PC-9 (cell line): ENCODE measurements at regions not wholly inside any gene's neighbourhood (a gene's known extent, or its start where the extent isn't known, plus 50 kb on each side); places are given as distances from the start of the nearest gene placed in this dataset.

Experiments
- BruUV-seq: library from RNA; stranded (reverse); fragments of 400-500 nt; replicated peaks from 2 replicates; lab custom pipeline; 2021; lab: Mats Ljungman, UMichigan
- CTCF ChIA-PET: fragments of 300-600 bp; sonication (Branson Sonifier 250); formaldehyde crosslinking; loops from one replicate; lab custom pipeline; 2022; ENCODE audit warnings: antibody characterized with exemption; lab: Charles Lee
- POLR2A ChIA-PET: fragments of 300-600 bp; sonication (Branson Sonifier 250); formaldehyde crosslinking; loops from one replicate; lab custom pipeline; 2022; ENCODE audit warnings: antibody characterized with exemption; ENCODE audit not compliant: unreplicated experiment; lab: Charles Lee
- DNase-seq, 2 experiments: peaks; one replicate each; pipeline versions ENCODE4 v3.0.0 to v3.0.0-alpha.2; 2015 to 2022; ENCODE audit warnings: mixed read lengths in 1 of 2
- H2AFZ ChIP-seq: fragments of 200-600 bp; sonication (generic); 2 replicates; pipeline ENCODE4 v1.8.1; 2017; ENCODE audit warnings: antibody characterized with exemption
- H3F3A ChIP-seq: fragments of 200-600 bp; sonication (generic); 2 replicates; pipeline ENCODE4 v1.8.1; 2017; ENCODE audit warnings: antibody characterized with exemption, mild to moderate bottlenecking, low read depth; ENCODE audit not compliant: insufficient read depth
- H3K27ac ChIP-seq: fragments of 200-600 bp; sonication (generic); 2 replicates; pipeline ENCODE4 v1.6.1; 2016; ENCODE audit warnings: mixed run types
- H3K27me3 ChIP-seq: fragments of 200-600 bp; sonication (generic); 2 replicates; pipeline ENCODE4 v1.6.1; 2016; ENCODE audit warnings: low read depth, mixed run types; ENCODE audit not compliant: insufficient read depth
- H3K36me3 ChIP-seq: fragments of 200-600 bp; sonication (generic); 2 replicates; pipeline ENCODE4 v1.6.1; 2016; ENCODE audit warnings: low read depth, mixed run types
- H3K4me1 ChIP-seq: fragments of 200-600 bp; sonication (generic); replicated peaks from 2 replicates; pipeline ENCODE4 v1.6.1; 2016; ENCODE audit warnings: mixed run types; ENCODE audit not compliant: insufficient read depth
- H3K4me2 ChIP-seq: fragments of 200-600 bp; sonication (generic); 2 replicates; pipeline ENCODE4 v1.6.1; 2017; ENCODE audit warnings: mixed run types
- H3K4me3 ChIP-seq: fragments of 200-600 bp; sonication (generic); 2 replicates; pipeline ENCODE4 v1.6.1; 2016; ENCODE audit warnings: mixed run types
- H3K79me2 ChIP-seq: fragments of 200-600 bp; sonication (generic); 2 replicates; pipeline ENCODE4 v1.6.1; 2017; ENCODE audit warnings: low read depth, mixed run types
- H3K9me2 ChIP-seq: fragments of 200-600 bp; sonication (generic); 2 replicates; pipeline ENCODE4 v1.8.1; 2017; ENCODE audit warnings: mild to moderate bottlenecking; ENCODE audit not compliant: insufficient read depth
- H3K9me3 ChIP-seq: fragments of 200-600 bp; sonication (generic); 2 replicates; pipeline ENCODE4 v1.8.1; 2016; ENCODE audit warnings: low read depth; ENCODE audit not compliant: insufficient read depth
- H4K20me1 ChIP-seq: fragments of 200-600 bp; sonication (generic); 2 replicates; pipeline ENCODE4 v1.8.1; 2017; ENCODE audit not compliant: insufficient read depth
- EZH2 ChIP-seq: fragments of 200-600 bp; sonication (generic); IDR thresholded peaks from 2 replicates; pipeline ENCODE4 v1.8.0; 2017; ENCODE audit warnings: antibody characterized with exemption, low read depth
- intact Hi-C: fragments of 100-400 bp; cut with micrococcal nuclease; formaldehyde crosslinking; loops from one replicate; pipeline ENCODE4 v1.10.0; 2022; ENCODE audit not compliant: unreplicated experiment
- TF ChIP-seq, protein P1 (sequence below): fragments of 200-600 bp; sonication (generic); conservative IDR thresholded peaks from 2 replicates; pipeline ENCODE4 v1.6.1; 2017; ENCODE audit warnings: mixed run types, antibody characterized with exemption, mild to moderate bottlenecking, moderate library complexity

DNA sequence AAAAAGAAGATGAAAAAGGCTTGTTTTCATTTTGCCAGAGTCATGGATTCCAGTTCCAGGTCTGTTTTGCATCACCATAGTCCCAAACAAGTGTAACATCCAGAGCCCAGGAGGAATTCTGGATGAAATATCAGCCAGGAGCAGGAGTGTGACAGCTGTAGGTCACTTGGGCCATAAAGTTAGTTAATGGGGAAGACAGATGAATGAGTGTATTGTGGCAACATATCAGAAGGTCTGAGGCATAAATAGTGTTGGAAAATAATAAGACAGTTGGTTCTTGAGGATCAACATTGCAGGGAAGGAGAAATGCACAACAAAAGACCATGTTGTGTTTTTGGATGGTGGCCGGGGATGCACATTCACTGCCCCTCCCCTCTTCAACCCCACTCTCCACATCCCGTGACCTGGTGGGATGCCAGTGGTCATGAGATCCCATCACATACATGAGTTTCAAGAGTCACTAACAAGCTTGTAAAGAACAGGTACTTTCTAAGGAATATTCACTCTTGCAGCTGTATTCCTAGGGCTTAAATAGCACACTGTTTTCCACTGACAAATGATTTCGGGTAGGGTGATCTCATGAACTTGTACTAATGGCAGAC, 83.1 kb upstream of the IGFBP7 start:
- TF ChIP-seq, protein P1, sequence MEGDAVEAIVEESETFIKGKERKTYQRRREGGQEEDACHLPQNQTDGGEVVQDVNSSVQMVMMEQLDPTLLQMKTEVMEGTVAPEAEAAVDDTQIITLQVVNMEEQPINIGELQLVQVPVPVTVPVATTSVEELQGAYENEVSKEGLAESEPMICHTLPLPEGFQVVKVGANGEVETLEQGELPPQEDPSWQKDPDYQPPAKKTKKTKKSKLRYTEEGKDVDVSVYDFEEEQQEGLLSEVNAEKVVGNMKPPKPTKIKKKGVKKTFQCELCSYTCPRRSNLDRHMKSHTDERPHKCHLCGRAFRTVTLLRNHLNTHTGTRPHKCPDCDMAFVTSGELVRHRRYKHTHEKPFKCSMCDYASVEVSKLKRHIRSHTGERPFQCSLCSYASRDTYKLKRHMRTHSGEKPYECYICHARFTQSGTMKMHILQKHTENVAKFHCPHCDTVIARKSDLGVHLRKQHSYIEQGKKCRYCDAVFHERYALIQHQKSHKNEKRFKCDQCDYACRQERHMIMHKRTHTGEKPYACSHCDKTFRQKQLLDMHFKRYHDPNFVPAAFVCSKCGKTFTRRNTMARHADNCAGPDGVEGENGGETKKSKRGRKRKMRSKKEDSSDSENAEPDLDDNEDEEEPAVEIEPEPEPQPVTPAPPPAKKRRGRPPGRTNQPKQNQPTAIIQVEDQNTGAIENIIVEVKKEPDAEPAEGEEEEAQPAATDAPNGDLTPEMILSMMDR = no peak
- no peak for TF ChIP-seq EZH2
- H3K4me3 ChIP-seq = no peak overlapping the region
- CTCF ChIA-PET = no interaction called here
- no peaks in the 10 kb centered on the region for H4K20me1 ChIP-seq
- no peak overlapping the region for H3K4me2 ChIP-seq
- BruUV-seq = no TSS peak
- intact Hi-C loops = loop anchor here (10.0 kb wide), 1 partner anchor 231 kb away; no protein-coding TSS in a partner anchor
- no peak overlapping the region for H3K27ac ChIP-seq
- H3K4me1 ChIP-seq = no peaks in the 10 kb centered on the region
- H3F3A ChIP-seq = no peaks in the 10 kb centered on the region
- no peaks in the 10 kb centered on the region for H3K36me3 ChIP-seq
- no peak overlapping the region for H2AFZ ChIP-seq
- no peaks in the 10 kb centered on the region for H3K27me3 ChIP-seq
- DNase-seq = no peak
- H3K9me2 ChIP-seq = no peaks in the 10 kb centered on the region
- POLR2A ChIA-PET = no interaction called here
- no peaks in the 10 kb centered on the region for H3K9me3 ChIP-seq
- H3K79me2 ChIP-seq = no peaks in the 10 kb centered on the region

DNA sequence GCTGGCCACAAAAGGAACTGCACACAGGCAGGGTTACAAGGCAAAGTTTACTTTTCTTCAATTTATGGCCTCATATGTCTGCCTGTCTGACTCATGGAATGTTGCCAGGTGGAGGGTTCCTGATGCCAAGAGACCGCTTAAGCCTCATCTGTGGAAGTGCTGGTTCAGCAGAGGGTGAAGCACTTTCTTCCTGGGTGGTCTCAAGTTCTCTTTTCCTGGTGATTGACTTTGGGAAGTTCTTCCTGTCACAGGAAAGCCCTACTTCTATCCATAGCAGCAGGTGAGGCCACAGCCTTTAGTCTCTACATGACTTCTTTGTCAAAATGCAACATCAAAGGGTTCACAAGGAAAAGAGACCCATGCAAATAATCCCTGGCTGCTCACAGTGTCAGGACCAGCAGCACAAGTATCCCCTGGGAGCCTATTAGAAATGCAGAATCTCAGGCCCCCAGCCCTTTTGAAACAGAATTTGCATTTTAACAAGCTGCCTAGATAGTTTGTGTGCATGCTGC, 81.4 kb upstream of the IGFBP7 start:
- Histone ChIP-seq H3K9me3 (no peaks in the 10 kb centered on the region), H3K4me3 (no peak overlapping the region), H3F3A (no peaks in the 10 kb centered on the region), H3K27ac (no peak overlapping the region), H3K4me2 (no peak overlapping the region), H3K36me3 (no peaks in the 10 kb centered on the region), H3K79me2 (no peaks in the 10 kb centered on the region), H3K27me3 (no peaks in the 10 kb centered on the region), H4K20me1 (no peaks in the 10 kb centered on the region), H3K4me1 (no peaks in the 10 kb centered on the region), H2AFZ (no peak overlapping the region), H3K9me2 (no peaks in the 10 kb centered on the region)
- CTCF ChIA-PET = interaction anchor here (0.7 kb wide), 1 partner anchor 28 kb away, joined by 3 read pairs; no protein-coding TSS in a partner anchor
- DNase-seq = no peak
- intact Hi-C loops = loop anchor here (10.0 kb wide), 1 partner anchor 233 kb away; no protein-coding TSS in a partner anchor
- no peak for TF ChIP-seq EZH2
- TF ChIP-seq, protein P1 = no peak
- POLR2A ChIA-PET = interaction anchor here (0.7 kb wide), 1 partner anchor 959 kb away, joined by 4 read pairs; no protein-coding TSS in a partner anchor
- BruUV-seq = no TSS peak

DNA sequence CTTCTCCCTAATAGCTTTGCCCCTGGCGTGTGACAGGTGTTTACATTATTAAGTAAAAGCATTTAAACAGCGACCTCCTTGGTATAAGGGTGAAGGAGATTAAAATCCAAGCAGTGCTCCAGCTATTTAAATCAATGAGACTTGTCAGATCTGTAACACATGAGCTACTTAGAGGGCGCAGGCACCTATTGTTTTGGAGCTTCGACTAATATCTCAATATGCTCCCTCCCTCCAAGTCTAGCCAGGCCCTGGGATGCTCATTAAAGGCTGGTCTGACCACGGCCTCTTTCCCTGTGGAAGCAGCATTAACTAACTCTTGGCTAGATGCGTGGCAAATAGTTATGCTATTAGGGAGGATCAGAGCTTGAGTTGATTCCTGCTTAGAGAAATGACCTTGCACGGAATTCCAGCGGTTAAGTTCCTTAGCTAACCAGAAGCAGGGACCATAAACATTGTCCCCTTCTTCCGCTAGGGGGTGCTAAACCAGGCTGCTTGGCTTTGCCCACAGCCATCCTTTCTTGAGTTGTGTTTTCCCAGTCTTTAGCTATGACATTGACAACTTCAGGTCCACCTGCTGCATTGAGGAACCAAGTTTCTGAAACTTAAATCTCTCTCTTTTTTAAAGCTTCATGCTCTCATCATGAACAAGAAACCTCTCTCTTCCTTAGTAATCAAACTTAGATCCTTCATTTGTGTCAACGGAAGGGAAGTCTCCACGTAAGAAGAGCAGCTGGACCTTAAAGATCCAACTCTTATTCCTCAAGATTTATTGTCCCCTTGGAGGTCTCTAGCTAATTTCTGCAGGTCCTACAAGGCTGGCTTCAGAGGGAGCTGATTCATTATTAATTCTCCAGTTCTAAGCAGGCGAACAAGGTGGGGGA, 80.7 kb upstream of the IGFBP7 start:
- POLR2A ChIA-PET = interaction anchor here (0.5 kb wide), 1 partner anchor 48 kb away, joined by 3 read pairs; no protein-coding TSS in a partner anchor
- Histone ChIP-seq H2AFZ (no peak overlapping the region), H4K20me1 (no peaks in the 10 kb centered on the region), H3K27ac (no peak overlapping the region), H3K27me3 (no peaks in the 10 kb centered on the region), H3K4me3 (no peak overlapping the region), H3F3A (no peaks in the 10 kb centered on the region), H3K4me1 (no peaks in the 10 kb centered on the region), H3K9me3 (no peaks in the 10 kb centered on the region), H3K9me2 (no peaks in the 10 kb centered on the region), H3K79me2 (no peaks in the 10 kb centered on the region), H3K4me2 (no peak overlapping the region), H3K36me3 (no peaks in the 10 kb centered on the region)
- no TSS peak for BruUV-seq
- DNase-seq = peak in 1 of 2 experiments; percentile 2
- intact Hi-C loops = loop anchor here (10.0 kb wide), 1 partner anchor 234 kb away; no protein-coding TSS in a partner anchor
- CTCF ChIA-PET = interaction anchor here (0.7 kb wide), 1 partner anchor 27 kb away, joined by 3 read pairs; no protein-coding TSS in a partner anchor
- TF ChIP-seq EZH2 = no peak
- TF ChIP-seq, protein P1 = peak; percentile 55
